ENCODE measurements at regions not wholly inside any gene's neighbourhood (a gene's known extent, or its start where the extent isn't known, plus 50 kb on each side); places are given as distances from the start of the nearest gene placed in this dataset.

DNA sequence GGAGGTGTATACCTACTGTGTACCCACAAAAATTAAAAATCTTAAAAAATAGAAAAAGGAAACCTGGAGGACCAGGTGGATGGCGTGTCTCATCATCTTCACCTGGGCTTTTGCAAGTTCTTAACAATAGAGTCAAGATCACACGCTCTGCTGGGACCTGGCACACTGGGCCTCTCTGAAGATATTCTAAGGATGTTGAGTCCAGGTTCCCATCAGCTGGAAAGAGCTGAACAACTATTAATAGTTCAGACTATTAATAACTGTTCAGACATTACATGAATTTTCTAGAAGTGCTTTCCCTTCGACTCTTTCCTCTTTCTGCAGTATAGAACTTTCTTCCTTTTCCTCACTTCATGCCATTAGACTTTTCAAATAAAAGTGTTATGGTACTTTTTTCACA lies 320.2 kb upstream of the IL12A start:
- no peak for TF ChIP-seq ZNF837 (tag by site-specific recombination; IDR thresholded peaks at IDR 0.05)
- no peak for TF ChIP-seq ZFP3 (tag by site-specific recombination; IDR thresholded peaks at IDR 0.05; ENCODE audit: low read depth)
- TF ChIP-seq SCRT1 (tag by site-specific recombination; IDR thresholded peaks at IDR 0.05; ENCODE audit: borderline replicate concordance): no peak
- no peak for TF ChIP-seq SP2 (tag by site-specific recombination; IDR thresholded peaks at IDR 0.05)
- no peak for TF ChIP-seq KLF7 (tag by site-specific recombination; IDR thresholded peaks at IDR 0.05; ENCODE audit: borderline replicate concordance)
- TF ChIP-seq, protein P1, sequence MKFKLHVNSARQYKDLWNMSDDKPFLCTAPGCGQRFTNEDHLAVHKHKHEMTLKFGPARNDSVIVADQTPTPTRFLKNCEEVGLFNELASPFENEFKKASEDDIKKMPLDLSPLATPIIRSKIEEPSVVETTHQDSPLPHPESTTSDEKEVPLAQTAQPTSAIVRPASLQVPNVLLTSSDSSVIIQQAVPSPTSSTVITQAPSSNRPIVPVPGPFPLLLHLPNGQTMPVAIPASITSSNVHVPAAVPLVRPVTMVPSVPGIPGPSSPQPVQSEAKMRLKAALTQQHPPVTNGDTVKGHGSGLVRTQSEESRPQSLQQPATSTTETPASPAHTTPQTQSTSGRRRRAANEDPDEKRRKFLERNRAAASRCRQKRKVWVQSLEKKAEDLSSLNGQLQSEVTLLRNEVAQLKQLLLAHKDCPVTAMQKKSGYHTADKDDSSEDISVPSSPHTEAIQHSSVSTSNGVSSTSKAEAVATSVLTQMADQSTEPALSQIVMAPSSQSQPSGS (tag by site-specific recombination; IDR thresholded peaks at IDR 0.05; ENCODE audit: low read depth): no peak
- no peak for TF ChIP-seq ZNF394 (tag by site-specific recombination; IDR thresholded peaks at IDR 0.05; ENCODE audit: borderline replicate concordance)
- TF ChIP-seq, protein P2, sequence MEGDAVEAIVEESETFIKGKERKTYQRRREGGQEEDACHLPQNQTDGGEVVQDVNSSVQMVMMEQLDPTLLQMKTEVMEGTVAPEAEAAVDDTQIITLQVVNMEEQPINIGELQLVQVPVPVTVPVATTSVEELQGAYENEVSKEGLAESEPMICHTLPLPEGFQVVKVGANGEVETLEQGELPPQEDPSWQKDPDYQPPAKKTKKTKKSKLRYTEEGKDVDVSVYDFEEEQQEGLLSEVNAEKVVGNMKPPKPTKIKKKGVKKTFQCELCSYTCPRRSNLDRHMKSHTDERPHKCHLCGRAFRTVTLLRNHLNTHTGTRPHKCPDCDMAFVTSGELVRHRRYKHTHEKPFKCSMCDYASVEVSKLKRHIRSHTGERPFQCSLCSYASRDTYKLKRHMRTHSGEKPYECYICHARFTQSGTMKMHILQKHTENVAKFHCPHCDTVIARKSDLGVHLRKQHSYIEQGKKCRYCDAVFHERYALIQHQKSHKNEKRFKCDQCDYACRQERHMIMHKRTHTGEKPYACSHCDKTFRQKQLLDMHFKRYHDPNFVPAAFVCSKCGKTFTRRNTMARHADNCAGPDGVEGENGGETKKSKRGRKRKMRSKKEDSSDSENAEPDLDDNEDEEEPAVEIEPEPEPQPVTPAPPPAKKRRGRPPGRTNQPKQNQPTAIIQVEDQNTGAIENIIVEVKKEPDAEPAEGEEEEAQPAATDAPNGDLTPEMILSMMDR (tag by site-specific recombination; IDR thresholded peaks at IDR 0.05): no peak
- TF ChIP-seq HOXA7 (CRISPR knock-in tag; IDR thresholded peaks at IDR 0.05; ENCODE audit: borderline replicate concordance): no peak
- TF ChIP-seq ZNF174 (tag by site-specific recombination; IDR thresholded peaks at IDR 0.05): no peak

Data from HEK293 (cell line).